K562 (cell line): ENCODE measurements at regions not wholly inside any gene's neighbourhood (a gene's known extent, or its start where the extent isn't known, plus 50 kb on each side); places are given as distances from the start of the nearest gene placed in this dataset.
A peak's percentile ranks its signal among the peaks of the same experiment; 100 is the strongest.

ENCODE experiments used
- CBFA2T2 ChIP-seq: fragments of 450-650 bp; conservative IDR thresholded peaks from 2 replicates; pipeline ENCODE4 v1.6.1; 2017; ENCODE audit warnings: mild to moderate bottlenecking
- E2F8 ChIP-seq: fragments of 450-650 bp; IDR thresholded peaks from 2 replicates; pipeline ENCODE4 v1.7.1; 2018; ENCODE audit warnings: mild to moderate bottlenecking, low read depth; ENCODE audit not compliant: partially characterized antibody
- ETS2 ChIP-seq: IDR thresholded peaks from 2 replicates; pipeline ENCODE4 v1.6.1; 2016; ENCODE audit warnings: borderline replicate concordance, missing genetic modification characterization, mild to moderate bottlenecking, moderate library complexity, missing compliant biosample characterization; ENCODE audit not compliant: poor library complexity, severe bottlenecking
- FOXJ2 ChIP-seq: fragments of 200-800 bp; sonication (Bioruptor generic); IDR thresholded peaks from 2 replicates; pipeline ENCODE4 v1.6.1; 2016; ENCODE audit warnings: missing genetic modification characterization, missing compliant biosample characterization
- HMG20B ChIP-seq: fragments of 250-450 bp; sonication (Bioruptor Pico); IDR thresholded peaks from 2 replicates; pipeline ENCODE4 v1.5.0; 2021; ENCODE audit warnings: mild to moderate bottlenecking
- HNRNPUL1 ChIP-seq: fragments of 200-400 bp; formaldehyde crosslinking; IDR thresholded peaks from 2 replicates; pipeline ENCODE4 v1.6.1; 2017; ENCODE audit warnings: low read length
- PATZ1 ChIP-seq: fragments of 250-450 bp; sonication (Bioruptor Pico); IDR thresholded peaks from 2 replicates; pipeline ENCODE4 v1.5.0; 2020; ENCODE audit warnings: mild to moderate bottlenecking, borderline replicate concordance
- SMAD4 ChIP-seq: fragments of 250-450 bp; sonication (Bioruptor Pico); conservative IDR thresholded peaks from 2 replicates; pipeline ENCODE4 v1.8.0; 2021; ENCODE audit warnings: inconsistent platforms, mild to moderate bottlenecking, moderate library complexity
- ZBTB17 ChIP-seq: fragments of 450-650 bp; formaldehyde crosslinking; IDR thresholded peaks from 2 replicates; pipeline ENCODE4 v1.4.0; 2020; ENCODE audit warnings: mild to moderate bottlenecking
- ZNF707 ChIP-seq: fragments of 250-450 bp; sonication (Bioruptor Pico); conservative IDR thresholded peaks from 2 replicates; pipeline ENCODE4 v1.8.0; 2022; ENCODE audit warnings: inconsistent platforms, mild to moderate bottlenecking, moderate library complexity
- ZNF76 ChIP-seq: fragments of 250-450 bp; sonication (Bioruptor Pico); IDR thresholded peaks from 2 replicates; pipeline ENCODE4 v1.4.0; 2020; ENCODE audit warnings: mild to moderate bottlenecking, moderate library complexity, borderline replicate concordance
- TF ChIP-seq, protein P1 (sequence below): fragments of 450-650 bp; IDR thresholded peaks from 2 replicates; pipeline ENCODE4 v1.6.1; 2016; ENCODE audit warnings: missing biosample characterization, missing genetic modification characterization

GRCh38 chr7:106598663-106599342 lies 62.2 kb downstream of the CCDC71L start (continued):
- TF ChIP-seq ETS2 (tag) (no peak), HNRNPUL1 (no peak), FOXJ2 (tag) (peak; percentile 68; the same call in 1 of the 2 replicates), CBFA2T2 (no peak), E2F8 (no peak), ZNF76 (CRISPR knock-in tag) (0 out of 2 replicates have a peak, but pooled peaks have one; percentile 38), SMAD4 (CRISPR knock-in tag) (0 out of 2 replicates have a peak, but pooled peaks have one; percentile 10), PATZ1 (CRISPR knock-in tag) (peak; percentile 67; the same call in 1 of the 2 replicates), ZBTB17 (CRISPR knock-in tag) (no peak), ZNF707 (CRISPR knock-in tag) (no peak), HMG20B (CRISPR knock-in tag) (no peak)
- TF ChIP-seq, protein P1, sequence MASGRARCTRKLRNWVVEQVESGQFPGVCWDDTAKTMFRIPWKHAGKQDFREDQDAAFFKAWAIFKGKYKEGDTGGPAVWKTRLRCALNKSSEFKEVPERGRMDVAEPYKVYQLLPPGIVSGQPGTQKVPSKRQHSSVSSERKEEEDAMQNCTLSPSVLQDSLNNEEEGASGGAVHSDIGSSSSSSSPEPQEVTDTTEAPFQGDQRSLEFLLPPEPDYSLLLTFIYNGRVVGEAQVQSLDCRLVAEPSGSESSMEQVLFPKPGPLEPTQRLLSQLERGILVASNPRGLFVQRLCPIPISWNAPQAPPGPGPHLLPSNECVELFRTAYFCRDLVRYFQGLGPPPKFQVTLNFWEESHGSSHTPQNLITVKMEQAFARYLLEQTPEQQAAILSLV (tag) = no peak
